Dendritic cell treated with granulocyte-macrophage colony-stimulating factor and Interleukin-4, amounts not matched to agents 40 ng/mL and 50 ng/mL, for 4 days (primary cell): ENCODE measurements at regions not wholly inside any gene's neighbourhood (a gene's known extent, or its start where the extent isn't known, plus 50 kb on each side); places are given as distances from the start of the nearest gene placed in this dataset.

Experiments
- H3K27ac Mint-ChIP-seq: one replicate; pipeline ENCODE4 v1.8.0; 2022; ENCODE audit warnings: mild to moderate bottlenecking, mixed read lengths
- H3K27me3 Mint-ChIP-seq: one replicate; pipeline ENCODE4 v1.8.0; 2022; ENCODE audit warnings: mild to moderate bottlenecking, mixed read lengths
- H3K36me3 Mint-ChIP-seq: one replicate; pipeline ENCODE4 v1.8.0; 2022; ENCODE audit warnings: low read depth, mixed read lengths
- H3K4me1 Mint-ChIP-seq: one replicate; pipeline ENCODE4 v1.8.0; 2022; ENCODE audit warnings: low read depth, mixed read lengths
- H3K4me3 Mint-ChIP-seq: one replicate; pipeline ENCODE4 v1.8.0; 2022; ENCODE audit warnings: mild to moderate bottlenecking, moderate library complexity, mixed read lengths
- H3K9me3 Mint-ChIP-seq: one replicate; pipeline ENCODE4 v1.8.0; 2022; ENCODE audit warnings: mixed read lengths
- intact Hi-C: fragments of 100-400 bp; cut with micrococcal nuclease; formaldehyde crosslinking; loops from one replicate; pipeline ENCODE4 v1.15.0; 2022

DNA sequence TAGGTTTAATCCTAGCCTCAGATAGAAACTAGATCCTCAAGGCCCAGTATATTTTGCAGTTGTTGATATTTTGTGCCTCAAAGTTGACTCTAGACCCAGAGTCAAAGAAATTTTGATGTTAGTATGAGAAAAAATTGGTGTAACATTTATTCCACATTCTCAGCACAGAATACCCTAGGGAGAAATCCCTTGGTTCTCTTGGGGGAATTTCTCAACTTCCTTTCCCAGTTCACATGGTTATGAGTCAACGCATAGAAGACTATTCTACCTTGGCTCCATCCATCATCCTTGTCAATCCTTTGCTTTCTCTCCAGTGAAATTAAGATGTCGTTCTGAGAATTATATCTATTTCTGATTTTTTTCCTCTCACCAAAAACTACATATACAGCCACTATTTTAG is 145.3 kb downstream of the POSTN start:
- Mint-ChIP-seq H3K36me3 (no peaks in the 10 kb centered on the region), H3K4me3 (no peak overlapping the region), H3K9me3 (peaks cover 18% of the 10 kb centered on the region), H3K27me3 (no peaks in the 10 kb centered on the region), H3K27ac (no peak overlapping the region), H3K4me1 (no peaks in the 10 kb centered on the region)
- intact Hi-C loops: no loop called here

DNA sequence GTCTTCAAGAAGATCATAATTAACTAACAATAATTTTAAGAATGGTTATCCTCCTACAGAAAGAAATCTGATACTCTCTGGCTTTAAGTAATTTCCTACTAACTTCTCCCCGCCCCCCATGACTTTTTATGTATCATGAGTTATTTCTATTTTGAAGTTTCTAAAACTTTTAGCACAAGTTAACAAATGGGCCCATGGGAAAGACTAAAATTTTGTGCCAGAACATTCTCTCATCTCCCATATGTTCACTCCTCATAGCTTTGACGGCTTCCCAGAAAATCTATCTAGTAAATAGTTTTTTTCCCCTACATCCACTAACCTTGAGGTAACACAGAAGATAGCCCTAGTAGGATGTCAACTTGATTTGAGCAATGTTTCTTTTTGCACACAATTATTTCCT is 148.3 kb downstream of the POSTN start:
- Mint-ChIP-seq H3K27ac (no peak overlapping the region), H3K27me3 (no peaks in the 10 kb centered on the region), H3K4me3 (no peak overlapping the region), H3K9me3 (peaks cover 31% of the 10 kb centered on the region), H3K4me1 (no peaks in the 10 kb centered on the region), H3K36me3 (no peaks in the 10 kb centered on the region)
- intact Hi-C loops: no loop called here

GRCh38 chr13:37448153-37448552 is 150.4 kb downstream of the POSTN start:
- no peaks in the 10 kb centered on the region for H3K27me3 Mint-ChIP-seq
- no peaks in the 10 kb centered on the region for H3K4me1 Mint-ChIP-seq
- no peak overlapping the region for H3K4me3 Mint-ChIP-seq
- intact Hi-C loops: no loop called here
- no peak overlapping the region for H3K27ac Mint-ChIP-seq
- peaks cover 22% of the 10 kb centered on the region for H3K9me3 Mint-ChIP-seq
- H3K36me3 Mint-ChIP-seq: no peaks in the 10 kb centered on the region

DNA sequence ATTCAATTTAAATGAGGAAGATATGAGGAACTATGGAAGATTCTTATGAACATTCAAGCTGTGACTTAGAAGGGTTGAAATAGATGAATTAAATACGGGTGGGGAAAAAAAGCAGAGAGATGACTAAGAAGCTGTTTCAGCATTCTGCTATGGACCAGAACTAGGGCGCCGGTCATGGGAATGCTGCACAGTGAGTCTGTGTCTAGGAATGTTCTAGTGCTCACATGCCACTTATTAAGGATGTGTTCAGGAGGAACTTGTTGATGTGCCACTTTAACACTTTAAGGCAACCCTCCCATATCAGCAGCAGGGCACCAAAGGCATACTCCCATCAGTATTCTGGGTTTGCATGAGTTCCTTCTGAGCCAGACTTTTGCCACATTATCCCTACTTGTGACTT is 152.1 kb downstream of the POSTN start:
- H3K27ac Mint-ChIP-seq: no peak overlapping the region
- H3K9me3 Mint-ChIP-seq: peaks cover 29% of the 10 kb centered on the region
- no peaks in the 10 kb centered on the region for H3K4me1 Mint-ChIP-seq
- no peaks in the 10 kb centered on the region for H3K36me3 Mint-ChIP-seq
- no peaks in the 10 kb centered on the region for H3K27me3 Mint-ChIP-seq
- intact Hi-C loops: no loop called here
- no peak overlapping the region for H3K4me3 Mint-ChIP-seq

DNA sequence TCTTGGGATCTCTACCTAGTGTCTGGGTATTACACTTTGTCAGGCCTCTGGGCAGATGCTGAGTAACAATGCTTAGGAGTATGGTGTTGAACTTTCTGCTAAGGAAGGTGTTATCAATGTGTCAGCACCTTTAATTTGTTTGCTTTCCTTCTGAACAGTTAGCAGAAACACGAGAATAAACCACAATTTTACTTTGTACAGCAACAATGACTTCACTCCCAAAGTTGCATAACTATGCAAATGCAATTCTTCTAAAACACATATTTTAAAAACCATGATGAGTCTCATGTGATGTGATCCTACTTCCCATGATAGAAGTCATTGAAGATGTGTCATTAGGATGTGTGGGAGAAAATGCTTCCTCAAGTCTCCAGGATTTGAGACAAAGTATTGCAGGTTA is 155.0 kb downstream of the POSTN start:
- intact Hi-C loops: no loop called here
- no peaks in the 10 kb centered on the region for H3K27me3 Mint-ChIP-seq

GRCh38 chr13:37442996-37443395 is 155.6 kb downstream of the POSTN start:
- Mint-ChIP-seq H3K27me3 (no peaks in the 10 kb centered on the region), H3K4me1 (no peaks in the 10 kb centered on the region), H3K36me3 (no peaks in the 10 kb centered on the region), H3K27ac (no peak overlapping the region), H3K9me3 (peaks cover 34% of the 10 kb centered on the region), H3K4me3 (no peak overlapping the region)
- intact Hi-C loops: no loop called here

More for the DNA sequence above, 155.0 kb downstream of the POSTN start:
- Mint-ChIP-seq H3K27ac (no peak overlapping the region), H3K4me1 (no peaks in the 10 kb centered on the region), H3K36me3 (no peaks in the 10 kb centered on the region), H3K9me3 (peaks cover 34% of the 10 kb centered on the region), H3K4me3 (no peak overlapping the region)

GRCh38 chr13:37435881-37436280 is 162.7 kb downstream of the POSTN start:
- Mint-ChIP-seq H3K36me3 (no peaks in the 10 kb centered on the region), H3K27ac (no peak overlapping the region), H3K9me3 (peaks cover 9% of the 10 kb centered on the region), H3K4me1 (no peaks in the 10 kb centered on the region), H3K4me3 (no peak overlapping the region), H3K27me3 (no peaks in the 10 kb centered on the region)
- intact Hi-C loops: no loop called here

GRCh38 chr13:37433086-37433485 is 165.5 kb downstream of the POSTN start:
- intact Hi-C loops: no loop called here
- Mint-ChIP-seq H3K36me3 (no peaks in the 10 kb centered on the region), H3K27ac (no peak overlapping the region), H3K4me1 (no peaks in the 10 kb centered on the region), H3K9me3 (peaks cover 24% of the 10 kb centered on the region), H3K27me3 (no peaks in the 10 kb centered on the region), H3K4me3 (no peak overlapping the region)

GRCh38 chr13:37429976-37430375 is 168.6 kb downstream of the POSTN start:
- H3K36me3 Mint-ChIP-seq: no peaks in the 10 kb centered on the region
- intact Hi-C loops: no loop called here
- peaks cover 30% of the 10 kb centered on the region for H3K9me3 Mint-ChIP-seq
- H3K4me3 Mint-ChIP-seq: no peak overlapping the region
- H3K4me1 Mint-ChIP-seq: no peaks in the 10 kb centered on the region
- no peaks in the 10 kb centered on the region for H3K27me3 Mint-ChIP-seq
- no peak overlapping the region for H3K27ac Mint-ChIP-seq

DNA sequence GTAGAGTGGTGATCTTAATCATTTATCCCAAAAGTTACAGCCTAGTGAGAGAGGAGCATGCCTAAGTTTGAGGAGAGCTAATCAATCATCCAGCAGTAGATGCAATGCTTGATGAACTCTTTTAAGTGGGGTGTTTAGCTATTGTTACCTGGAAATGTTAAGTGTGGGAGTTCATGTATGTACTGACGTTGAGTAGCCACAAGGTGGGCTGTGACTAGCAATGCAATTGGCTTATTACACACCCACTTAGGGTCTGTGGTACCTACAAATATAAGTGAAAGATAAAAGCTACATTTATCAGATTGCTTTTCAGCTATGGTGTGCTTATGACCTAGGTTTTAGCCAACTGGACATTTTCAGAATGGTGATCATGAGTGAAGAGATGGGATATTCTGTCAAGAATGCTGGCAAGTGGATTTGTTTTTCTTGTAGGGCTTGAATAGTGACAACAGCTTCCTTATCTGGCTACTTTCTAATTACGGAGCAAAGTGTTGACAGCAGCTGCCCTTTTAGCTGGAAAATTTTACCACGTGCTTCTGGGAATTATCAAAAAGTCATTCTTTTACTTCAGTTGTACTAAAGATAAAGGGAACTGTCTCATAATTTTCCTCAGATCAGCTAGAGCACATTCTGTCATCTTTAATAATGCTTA is 170.6 kb downstream of the POSTN start:
- H3K36me3 Mint-ChIP-seq: no peaks in the 10 kb centered on the region
- no peak overlapping the region for H3K27ac Mint-ChIP-seq
- H3K27me3 Mint-ChIP-seq: no peaks in the 10 kb centered on the region
- H3K4me3 Mint-ChIP-seq: no peak overlapping the region
- no peaks in the 10 kb centered on the region for H3K4me1 Mint-ChIP-seq
- peaks cover 27% of the 10 kb centered on the region for H3K9me3 Mint-ChIP-seq
- intact Hi-C loops: no loop called here

GRCh38 chr13:37418490-37418889 is 180.1 kb downstream of the POSTN start:
- no peaks in the 10 kb centered on the region for H3K27me3 Mint-ChIP-seq
- intact Hi-C loops: no loop called here

GRCh38 chr13:37417060-37417441 is 181.5 kb downstream of the POSTN start:
- H3K27me3 Mint-ChIP-seq: no peaks in the 10 kb centered on the region
- H3K9me3 Mint-ChIP-seq: peaks cover 15% of the 10 kb centered on the region
- H3K27ac Mint-ChIP-seq: no peak overlapping the region
- no peaks in the 10 kb centered on the region for H3K4me1 Mint-ChIP-seq
- no peaks in the 10 kb centered on the region for H3K36me3 Mint-ChIP-seq
- H3K4me3 Mint-ChIP-seq: no peak overlapping the region
- intact Hi-C loops: no loop called here

More at GRCh38 chr13:37418490-37418889, 180.1 kb downstream of the POSTN start:
- Mint-ChIP-seq H3K4me3 (no peak overlapping the region), H3K4me1 (no peaks in the 10 kb centered on the region), H3K27ac (no peak overlapping the region), H3K9me3 (peaks cover 28% of the 10 kb centered on the region), H3K36me3 (no peaks in the 10 kb centered on the region)

GRCh38 chr13:37416291-37417059 is 182.1 kb downstream of the POSTN start:
- no peak overlapping the region for H3K27ac Mint-ChIP-seq
- no peak overlapping the region for H3K4me3 Mint-ChIP-seq
- H3K9me3 Mint-ChIP-seq: peaks cover 15% of the 10 kb centered on the region
- intact Hi-C loops: no loop called here
- H3K27me3 Mint-ChIP-seq: no peaks in the 10 kb centered on the region
- H3K4me1 Mint-ChIP-seq: no peaks in the 10 kb centered on the region
- H3K36me3 Mint-ChIP-seq: no peaks in the 10 kb centered on the region

DNA sequence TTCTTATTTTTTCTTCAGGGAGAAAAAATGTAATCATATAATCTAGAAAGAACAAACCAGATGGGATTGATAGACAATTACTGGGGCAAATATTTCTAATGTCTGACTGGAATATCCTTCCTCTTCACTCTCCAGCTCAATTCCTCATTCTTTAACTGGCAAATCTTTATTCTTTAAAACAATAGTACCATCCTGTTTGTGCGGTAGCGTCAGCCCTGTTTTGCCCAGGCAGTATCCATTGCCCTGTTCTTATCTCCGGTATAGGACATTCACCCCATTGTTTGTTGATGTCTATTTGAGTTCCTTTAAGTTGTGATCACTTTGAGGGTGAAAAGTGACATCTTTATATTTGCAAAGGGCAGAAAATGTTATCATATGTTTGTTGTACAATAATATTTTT is 185.4 kb downstream of the POSTN start:
- no peak overlapping the region for H3K4me3 Mint-ChIP-seq
- intact Hi-C loops: no loop called here
- no peaks in the 10 kb centered on the region for H3K36me3 Mint-ChIP-seq
- no peaks in the 10 kb centered on the region for H3K27me3 Mint-ChIP-seq
- no peaks in the 10 kb centered on the region for H3K4me1 Mint-ChIP-seq
- no peak overlapping the region for H3K27ac Mint-ChIP-seq
- H3K9me3 Mint-ChIP-seq: no peaks in the 10 kb centered on the region
